ENCODE measurements at regions not wholly inside any gene's neighbourhood (a gene's known extent, or its start where the extent isn't known, plus 50 kb on each side); places are given as distances from the start of the nearest gene placed in this dataset.

DNA sequence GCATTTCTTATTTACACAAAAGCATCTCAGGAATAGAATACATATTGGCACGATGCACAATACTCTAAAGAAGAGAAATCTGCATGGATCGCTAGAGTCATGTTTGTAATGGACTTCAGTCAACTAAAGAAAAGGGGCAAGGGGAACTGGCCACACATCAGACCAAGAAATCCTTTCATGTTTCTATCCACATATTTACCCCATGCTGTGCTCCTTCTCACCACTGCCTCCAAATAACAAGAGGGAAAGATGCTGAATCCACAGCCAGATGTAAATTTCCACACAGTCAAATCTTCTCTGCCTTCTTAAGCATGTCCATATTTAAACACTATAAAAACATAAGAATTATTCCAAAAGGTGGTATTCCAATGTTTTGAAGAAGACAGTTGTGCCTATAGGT is 67.6 kb downstream of the COX18 start:
- DNase-seq, result no peak

DNA sequence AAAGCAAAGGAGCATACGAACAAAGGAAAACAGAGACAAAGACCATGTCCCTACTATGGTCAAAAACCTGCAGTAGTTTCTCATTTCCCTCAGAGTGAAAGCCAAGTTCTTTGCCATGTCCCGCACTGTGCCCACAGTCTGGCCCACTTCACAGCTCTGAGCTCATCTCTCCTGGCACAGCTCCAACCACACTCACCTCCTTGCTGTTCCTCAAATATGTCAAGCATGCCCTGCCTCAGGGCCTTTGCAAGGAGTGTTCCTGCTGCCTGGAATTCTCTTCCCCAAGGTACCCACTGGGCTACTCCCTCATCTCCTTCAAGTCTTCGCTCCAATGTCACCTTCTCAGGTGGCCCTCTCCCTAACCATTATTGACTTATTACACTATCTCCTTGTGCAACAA is 72.1 kb downstream of the COX18 start:
- DNase-seq, result no peak

GRCh38 chr4:72994670-72995069 is 74.8 kb downstream of the COX18 start:
- DNase-seq, result no peak

- no peak for DNase-seq
These were observed 75.6 kb downstream of the COX18 start for GRCh38 chr4:72993876-72994275.

DNA sequence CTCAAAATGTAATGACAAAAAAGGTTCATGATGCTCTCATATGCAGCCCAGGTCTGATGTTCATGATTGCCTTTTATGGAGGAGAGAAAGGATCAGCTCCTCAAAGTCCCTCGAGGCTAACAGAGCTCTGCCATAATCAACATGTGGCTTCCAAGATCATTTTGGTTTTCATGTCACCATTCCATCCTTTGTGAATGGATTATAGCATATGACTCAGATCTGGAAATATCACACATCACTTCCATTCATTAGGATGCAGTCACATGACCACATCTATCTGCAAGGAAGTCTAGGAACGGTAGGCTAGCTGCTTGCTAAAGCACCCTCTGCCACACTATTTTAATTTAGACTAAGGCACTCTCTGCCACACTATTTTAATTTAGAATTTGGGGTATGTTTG is 77.6 kb downstream of the COX18 start:
- no peak for DNase-seq

GRCh38 chr4:72987741-72988729 is 81.5 kb downstream of the COX18 start:
- no peak for DNase-seq

GRCh38 chr4:72984351-72984750 is 85.2 kb downstream of the COX18 start:
- no peak for DNase-seq

- no peak for DNase-seq
These were observed 85.8 kb downstream of the COX18 start for GRCh38 chr4:72983709-72984108.

DNA sequence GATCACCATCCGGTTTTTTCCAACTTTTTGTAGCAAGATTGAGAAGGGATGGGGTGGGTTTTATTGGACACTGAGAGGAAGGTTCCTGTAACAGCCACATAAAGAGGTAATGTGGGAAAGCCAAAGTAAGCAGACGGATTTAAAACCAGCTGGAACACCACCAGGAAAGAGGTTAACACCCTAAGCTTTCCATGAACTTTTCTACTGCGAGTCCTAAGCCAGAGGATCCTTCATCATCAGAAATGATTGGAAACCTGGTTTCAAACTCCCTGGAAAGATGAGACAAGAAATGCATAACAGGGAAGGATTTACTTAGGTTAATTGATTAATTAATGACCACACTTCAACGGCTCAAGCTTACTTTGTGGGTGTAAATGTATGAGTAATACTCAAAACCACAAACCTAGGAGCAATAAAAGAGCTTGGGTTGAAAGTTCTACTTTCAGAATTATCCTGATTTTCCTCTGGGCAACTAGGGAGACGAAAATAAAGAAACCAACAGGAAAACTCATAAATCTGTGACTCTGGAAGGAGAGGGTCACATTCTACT is 91.5 kb downstream of the COX18 start:
- no peak for DNase-seq

GRCh38 chr4:72975488-72975784 is 94.1 kb downstream of the COX18 start:
- no peak for DNase-seq

DNA sequence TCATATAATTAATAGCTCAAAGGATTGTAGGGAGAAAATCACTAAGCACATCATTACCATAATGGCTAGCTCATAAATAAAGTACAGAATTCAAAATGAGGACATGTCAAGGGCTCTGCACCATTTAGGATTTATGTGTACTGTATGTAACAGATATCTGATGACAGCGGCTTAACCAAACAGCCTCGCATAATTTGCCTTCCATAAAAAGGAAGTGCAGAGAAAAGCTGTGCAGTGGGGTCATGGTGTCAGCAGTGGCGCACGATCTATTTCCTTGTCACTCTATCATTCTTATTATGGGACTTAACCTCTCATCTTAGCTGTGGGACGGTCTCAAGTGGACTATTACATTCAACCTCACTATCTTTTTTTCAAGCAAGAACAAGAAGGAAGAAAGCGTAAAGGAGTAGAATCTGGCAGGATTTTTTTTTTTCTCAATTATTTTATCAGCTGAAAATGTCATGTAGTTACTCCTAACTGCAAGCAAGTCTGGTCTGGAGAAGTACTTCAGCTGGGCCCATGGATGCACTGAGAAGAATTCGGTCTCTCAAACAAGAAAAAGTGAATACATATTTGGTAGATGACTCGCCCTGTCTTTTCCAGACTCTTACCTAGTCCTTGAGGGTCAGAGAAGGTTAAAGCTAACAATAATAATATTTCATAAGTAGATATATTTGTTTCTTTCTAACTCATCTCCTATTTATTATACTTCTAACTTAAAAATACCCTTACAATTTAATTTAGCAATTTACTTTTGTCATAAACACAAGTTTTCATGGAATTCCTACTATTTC is 94.6 kb downstream of the COX18 start:
- peak; percentile 54 for DNase-seq

- no peak for DNase-seq
These were observed 97.9 kb downstream of the COX18 start for GRCh38 chr4:72971572-72971971.

DNA sequence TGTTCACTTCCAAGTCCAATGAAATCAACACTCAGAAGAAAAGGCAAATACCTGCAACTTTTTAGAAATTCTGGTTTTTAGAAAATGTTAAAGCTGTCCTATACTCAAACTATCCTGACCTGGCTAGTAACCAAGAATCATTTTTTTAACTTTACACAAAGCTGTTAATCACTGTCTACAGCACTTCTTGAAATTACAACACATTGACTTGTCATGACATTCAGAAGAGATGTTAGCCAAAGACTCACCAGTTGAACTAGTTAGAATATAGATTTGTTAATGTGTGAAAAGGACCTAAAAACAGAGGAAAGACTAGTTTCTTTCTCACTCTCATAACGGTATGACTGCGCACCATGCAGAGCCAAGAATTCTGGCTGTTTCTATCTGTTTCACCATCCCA is 98.8 kb downstream of the COX18 start:
- DNase-seq, result no peak

GRCh38 chr4:72969976-72970375 is 99.5 kb downstream of the COX18 start:
- no peak for DNase-seq

GRCh38 chr4:72966652-72967051 is 102.9 kb downstream of the COX18 start:
- DNase-seq, result no peak

- DNase-seq, result no peak
These were observed 110.1 kb downstream of the COX18 start for GRCh38 chr4:72959411-72959810.

DNA sequence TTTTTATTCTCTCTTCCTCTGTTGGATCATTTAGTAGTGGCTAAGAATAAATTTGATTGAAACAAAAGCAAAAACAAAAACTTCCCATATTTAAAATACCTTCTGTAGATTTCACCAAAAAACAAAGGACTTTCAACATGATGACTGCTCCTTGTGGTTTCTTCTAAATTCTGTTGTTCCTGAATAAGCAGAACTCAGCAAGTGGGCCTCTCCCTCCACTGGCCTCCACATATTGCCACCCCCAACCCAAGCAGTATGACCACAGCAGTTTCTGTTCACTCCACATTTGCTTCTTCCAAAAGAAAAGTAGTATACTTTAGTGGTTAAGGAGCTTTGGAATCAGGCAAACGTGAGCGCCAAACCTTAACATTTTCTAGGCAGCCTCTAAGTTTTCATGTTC is 114.7 kb downstream of the COX18 start:
- DNase-seq, result no peak

DNA sequence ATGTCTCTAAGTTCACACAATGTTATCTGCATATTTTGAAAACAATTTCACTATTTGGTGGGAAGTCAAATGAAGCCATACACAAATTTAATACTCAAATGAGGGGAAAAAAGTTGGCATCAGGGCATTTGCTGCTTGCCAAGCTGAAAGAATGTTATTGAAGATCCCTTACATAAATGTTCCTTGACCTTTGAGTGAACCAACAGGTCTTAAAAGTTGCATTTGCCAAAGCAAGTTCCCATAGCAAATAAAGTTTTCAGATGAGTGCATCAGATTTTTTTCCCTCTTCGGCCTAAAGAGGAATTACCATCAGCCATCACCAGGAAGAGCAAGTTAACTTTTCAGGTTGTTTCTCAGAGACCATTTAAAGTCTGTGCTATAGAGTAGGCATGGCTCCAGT is 115.9 kb downstream of the COX18 start:
- no peak for DNase-seq

- no peak for DNase-seq
These were observed 117.9 kb downstream of the COX18 start for GRCh38 chr4:72951628-72952027.

- DNase-seq, result no peak
These were observed 118.4 kb downstream of the COX18 start for GRCh38 chr4:72951147-72951546.

DNA sequence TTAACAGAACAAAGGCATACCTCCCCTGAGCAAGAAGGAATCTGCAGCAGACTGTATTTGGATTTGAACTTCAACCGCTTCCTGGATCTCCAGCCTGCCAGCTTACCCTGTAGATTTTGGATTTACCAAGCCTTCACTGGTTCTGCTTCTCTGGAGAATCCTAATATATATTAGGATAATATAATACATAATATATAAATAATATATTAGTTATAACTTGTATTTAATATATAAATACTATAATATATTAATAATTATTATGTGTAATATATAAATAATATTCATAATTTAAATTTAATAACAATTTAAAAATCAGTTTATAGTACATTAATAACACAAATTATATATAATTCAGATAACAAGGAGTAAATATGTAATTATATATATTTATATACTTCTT is 121.4 kb downstream of the COX18 start:
- DNase-seq, result no peak

DNA sequence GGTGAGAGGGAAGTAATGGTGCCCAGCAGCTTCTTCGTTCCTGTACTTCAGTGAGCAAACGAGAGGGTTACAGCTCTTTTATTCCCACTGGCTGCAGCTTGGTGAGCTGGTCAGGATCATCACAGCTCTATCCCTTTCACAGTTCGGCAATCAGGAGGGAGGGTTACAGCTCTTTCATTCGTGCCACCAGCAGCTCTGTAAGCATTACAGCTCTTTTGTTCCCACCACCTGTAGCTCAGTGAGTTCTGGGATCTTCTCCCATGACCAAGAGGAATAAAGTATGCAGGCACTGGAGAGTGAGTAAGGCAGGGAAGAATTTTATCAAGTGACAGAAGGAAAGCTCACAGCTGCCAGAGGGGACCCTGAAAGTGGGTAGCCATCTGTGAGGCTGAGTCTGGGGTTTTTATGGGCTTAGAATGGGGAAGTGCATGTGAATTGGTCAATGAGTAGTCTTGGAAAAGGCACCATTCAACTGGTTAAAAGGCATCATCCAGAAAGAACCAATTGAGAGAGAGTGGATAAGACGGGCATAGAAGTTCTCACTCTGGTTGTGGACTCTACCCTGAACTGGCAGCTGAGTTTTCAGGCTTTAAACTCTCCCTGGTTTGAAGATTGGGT is 123.7 kb downstream of the COX18 start:
- DNase-seq, result no peak

DNA sequence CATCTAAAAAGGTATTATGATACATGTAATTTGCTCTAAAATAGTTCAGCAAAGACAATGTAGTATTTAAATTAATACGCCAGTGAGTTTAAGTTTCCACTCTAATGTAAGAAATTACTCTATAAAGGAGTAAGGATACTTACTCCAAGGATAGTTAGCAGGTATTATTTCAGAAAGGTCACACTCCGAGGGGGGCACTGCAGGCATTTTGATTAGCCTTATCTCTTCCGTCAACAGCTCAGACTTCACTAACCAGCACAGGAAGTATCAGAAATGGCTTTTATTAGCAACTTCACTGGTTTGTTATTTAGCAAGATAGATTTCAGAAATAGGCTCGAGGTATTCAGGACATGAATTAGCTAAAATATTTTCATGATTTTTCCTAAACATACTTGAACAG is 127.0 kb downstream of the COX18 start:
- DNase-seq, result no peak

- DNase-seq, result no peak
These were observed 131.0 kb downstream of the COX18 start for GRCh38 chr4:72938516-72938915.
